Gastroesophageal sphincter (tissue), 3 donors: ENCODE measurements at regions not wholly inside any gene's neighbourhood (a gene's known extent, or its start where the extent isn't known, plus 50 kb on each side); places are given as distances from the start of the nearest gene placed in this dataset.

Experiments used
- CTCF ChIP-seq, 4 experiments: fragments of 200-600 bp in 2 of 4; fragments of 450-650 bp in 2 of 4; sonication (generic) in 1 of 4; IDR thresholded peaks; one replicate each; pipeline ENCODE4 v1.5.1; 2017 to 2019; ENCODE audit warnings: antibody characterized with exemption in 4 of 4, mild to moderate bottlenecking in 2 of 4, moderate library complexity in 2 of 4
- POLR2A ChIP-seq, 2 donors: fragments of 450-650 bp; IDR thresholded peaks; one replicate each; pipeline ENCODE4 v1.6.1; 2017; ENCODE audit warnings: antibody characterized with exemption in 2 of 2, mild to moderate bottlenecking in 2 of 2, moderate library complexity in 1 of 2

- TF ChIP-seq CTCF (IDR thresholded peaks at IDR 0.05) (no peak), POLR2A (IDR thresholded peaks at IDR 0.05) (no peak)
Measured at GRCh38 chr11:97667057-97667456, 1277.2 kb downstream of the JRKL start.
